Myocyte (in vitro differentiated cells): ENCODE measurements at regions not wholly inside any gene's neighbourhood (a gene's known extent, or its start where the extent isn't known, plus 50 kb on each side); places are given as distances from the start of the nearest gene placed in this dataset.

Experiments used
- DNase-seq: peaks from one replicate; pipeline ENCODE4 v3.0.0-alpha.2; 2012; ENCODE audit warnings: low read depth

GRCh38 chr12:67929384-67929772 is 59.9 kb upstream of the IFNG-AS1 start:
- DNase-seq, result no peak

DNA sequence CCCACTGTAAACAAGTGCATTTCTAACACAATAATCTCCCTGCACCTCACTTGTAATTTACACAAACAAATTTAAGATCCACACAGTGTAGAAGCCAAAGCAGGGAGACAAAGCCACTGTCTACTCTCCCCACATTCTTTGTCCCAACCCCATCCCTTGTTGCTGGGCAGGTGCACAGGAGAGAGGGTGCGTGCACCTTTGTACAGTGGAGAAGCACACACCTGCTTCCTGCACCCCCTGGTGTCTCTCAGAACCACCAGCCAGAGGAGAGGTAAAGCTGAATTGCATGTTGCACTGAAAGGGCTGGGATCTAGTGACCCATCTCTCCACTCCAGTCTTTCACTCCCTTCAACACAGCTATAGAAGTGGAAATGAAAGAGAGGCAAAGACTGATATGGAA is 51.4 kb upstream of the IFNG-AS1 start:
- no peak for DNase-seq
